ENCODE measurements at regions not wholly inside any gene's neighbourhood (a gene's known extent, or its start where the extent isn't known, plus 50 kb on each side); places are given as distances from the start of the nearest gene placed in this dataset.

DNA sequence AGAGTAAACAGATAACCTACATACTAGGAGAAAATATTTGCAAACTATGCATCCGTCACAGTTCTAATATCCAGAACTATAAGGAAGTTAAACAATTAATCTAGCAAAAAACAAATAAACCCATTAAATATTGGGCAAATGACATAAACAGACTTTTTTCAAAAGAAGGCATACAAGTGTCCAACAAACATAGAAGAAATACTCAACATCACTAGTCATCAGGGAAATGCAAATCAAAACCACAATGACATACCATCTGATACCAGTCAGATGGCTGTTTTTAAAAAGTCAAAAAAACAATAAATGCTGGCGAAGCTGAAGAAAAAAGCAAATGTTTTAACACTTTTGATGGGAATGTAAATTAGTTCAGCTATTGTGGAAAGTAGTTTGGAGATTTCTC, 1117.7 kb upstream of the MAP3K7 start:
- no peak for TF ChIP-seq FOXA1 (IDR thresholded peaks at IDR 0.05)
- TF ChIP-seq, protein P1, sequence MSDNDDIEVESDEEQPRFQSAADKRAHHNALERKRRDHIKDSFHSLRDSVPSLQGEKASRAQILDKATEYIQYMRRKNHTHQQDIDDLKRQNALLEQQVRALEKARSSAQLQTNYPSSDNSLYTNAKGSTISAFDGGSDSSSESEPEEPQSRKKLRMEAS (IDR thresholded peaks at IDR 0.05): no peak
- TF ChIP-seq, protein P2, sequence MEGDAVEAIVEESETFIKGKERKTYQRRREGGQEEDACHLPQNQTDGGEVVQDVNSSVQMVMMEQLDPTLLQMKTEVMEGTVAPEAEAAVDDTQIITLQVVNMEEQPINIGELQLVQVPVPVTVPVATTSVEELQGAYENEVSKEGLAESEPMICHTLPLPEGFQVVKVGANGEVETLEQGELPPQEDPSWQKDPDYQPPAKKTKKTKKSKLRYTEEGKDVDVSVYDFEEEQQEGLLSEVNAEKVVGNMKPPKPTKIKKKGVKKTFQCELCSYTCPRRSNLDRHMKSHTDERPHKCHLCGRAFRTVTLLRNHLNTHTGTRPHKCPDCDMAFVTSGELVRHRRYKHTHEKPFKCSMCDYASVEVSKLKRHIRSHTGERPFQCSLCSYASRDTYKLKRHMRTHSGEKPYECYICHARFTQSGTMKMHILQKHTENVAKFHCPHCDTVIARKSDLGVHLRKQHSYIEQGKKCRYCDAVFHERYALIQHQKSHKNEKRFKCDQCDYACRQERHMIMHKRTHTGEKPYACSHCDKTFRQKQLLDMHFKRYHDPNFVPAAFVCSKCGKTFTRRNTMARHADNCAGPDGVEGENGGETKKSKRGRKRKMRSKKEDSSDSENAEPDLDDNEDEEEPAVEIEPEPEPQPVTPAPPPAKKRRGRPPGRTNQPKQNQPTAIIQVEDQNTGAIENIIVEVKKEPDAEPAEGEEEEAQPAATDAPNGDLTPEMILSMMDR (IDR thresholded peaks at IDR 0.05; ENCODE audit: low read depth, low read length, missing input control): no peak
- no peak for TF ChIP-seq RAD21 (IDR thresholded peaks at IDR 0.05)
- no peak for TF ChIP-seq SP1 (IDR thresholded peaks at IDR 0.05)
- TF ChIP-seq JUND (IDR thresholded peaks at IDR 0.05): no peak
- TF ChIP-seq YY1 (IDR thresholded peaks at IDR 0.05): no peak
- TF ChIP-seq GABPA (IDR thresholded peaks at IDR 0.05 in 1 of 2, conservative IDR thresholded peaks at IDR 0.05 in 1 of 2): no peak
- TF ChIP-seq RXRA (IDR thresholded peaks at IDR 0.05): no peak
- TF ChIP-seq, protein P3, sequence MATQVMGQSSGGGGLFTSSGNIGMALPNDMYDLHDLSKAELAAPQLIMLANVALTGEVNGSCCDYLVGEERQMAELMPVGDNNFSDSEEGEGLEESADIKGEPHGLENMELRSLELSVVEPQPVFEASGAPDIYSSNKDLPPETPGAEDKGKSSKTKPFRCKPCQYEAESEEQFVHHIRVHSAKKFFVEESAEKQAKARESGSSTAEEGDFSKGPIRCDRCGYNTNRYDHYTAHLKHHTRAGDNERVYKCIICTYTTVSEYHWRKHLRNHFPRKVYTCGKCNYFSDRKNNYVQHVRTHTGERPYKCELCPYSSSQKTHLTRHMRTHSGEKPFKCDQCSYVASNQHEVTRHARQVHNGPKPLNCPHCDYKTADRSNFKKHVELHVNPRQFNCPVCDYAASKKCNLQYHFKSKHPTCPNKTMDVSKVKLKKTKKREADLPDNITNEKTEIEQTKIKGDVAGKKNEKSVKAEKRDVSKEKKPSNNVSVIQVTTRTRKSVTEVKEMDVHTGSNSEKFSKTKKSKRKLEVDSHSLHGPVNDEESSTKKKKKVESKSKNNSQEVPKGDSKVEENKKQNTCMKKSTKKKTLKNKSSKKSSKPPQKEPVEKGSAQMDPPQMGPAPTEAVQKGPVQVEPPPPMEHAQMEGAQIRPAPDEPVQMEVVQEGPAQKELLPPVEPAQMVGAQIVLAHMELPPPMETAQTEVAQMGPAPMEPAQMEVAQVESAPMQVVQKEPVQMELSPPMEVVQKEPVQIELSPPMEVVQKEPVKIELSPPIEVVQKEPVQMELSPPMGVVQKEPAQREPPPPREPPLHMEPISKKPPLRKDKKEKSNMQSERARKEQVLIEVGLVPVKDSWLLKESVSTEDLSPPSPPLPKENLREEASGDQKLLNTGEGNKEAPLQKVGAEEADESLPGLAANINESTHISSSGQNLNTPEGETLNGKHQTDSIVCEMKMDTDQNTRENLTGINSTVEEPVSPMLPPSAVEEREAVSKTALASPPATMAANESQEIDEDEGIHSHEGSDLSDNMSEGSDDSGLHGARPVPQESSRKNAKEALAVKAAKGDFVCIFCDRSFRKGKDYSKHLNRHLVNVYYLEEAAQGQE (IDR thresholded peaks at IDR 0.05): no peak
- no peak for TF ChIP-seq TAF1 (conservative IDR thresholded peaks at IDR 0.05)
- no peak for TF ChIP-seq EGR1 (IDR thresholded peaks at IDR 0.05; ENCODE audit: low read depth in 2 of 2)
- no peak for TF ChIP-seq HNF4A (conservative IDR thresholded peaks at IDR 0.05)
- TF ChIP-seq, protein P4, sequence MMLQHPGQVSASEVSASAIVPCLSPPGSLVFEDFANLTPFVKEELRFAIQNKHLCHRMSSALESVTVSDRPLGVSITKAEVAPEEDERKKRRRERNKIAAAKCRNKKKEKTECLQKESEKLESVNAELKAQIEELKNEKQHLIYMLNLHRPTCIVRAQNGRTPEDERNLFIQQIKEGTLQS (IDR thresholded peaks at IDR 0.05): no peak

All from liver (tissue), 3 donors.